ENCODE measurements at regions not wholly inside any gene's neighbourhood (a gene's known extent, or its start where the extent isn't known, plus 50 kb on each side); places are given as distances from the start of the nearest gene placed in this dataset.

DNA sequence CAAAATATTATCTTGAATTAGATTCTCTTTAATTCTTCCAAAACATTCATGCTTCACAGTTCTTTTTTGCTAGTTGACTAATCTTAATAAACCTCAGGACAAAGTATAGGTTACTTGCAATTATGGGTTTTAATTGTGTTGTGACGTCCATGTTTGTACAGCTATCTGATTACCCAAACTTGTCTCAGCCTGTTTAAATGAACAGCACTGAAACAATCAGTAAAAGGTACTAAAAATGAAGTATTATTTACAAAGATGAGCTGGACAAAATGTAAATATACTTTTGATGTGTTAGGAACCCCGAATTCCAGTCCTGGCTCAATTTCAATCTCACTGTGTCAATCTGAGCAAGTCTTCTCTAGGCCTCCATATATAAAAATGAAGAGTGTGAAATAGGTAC is 57.4 kb upstream of the SLC6A14 start:
- TF ChIP-seq POLR2AphosphoS5 (IDR thresholded peaks at IDR 0.05; ENCODE audit: borderline replicate concordance, low read depth, low read length) (no peak), EZH2 (IDR thresholded peaks at IDR 0.05) (no peak), FOXP2 (optimal IDR thresholded peaks at IDR 0.05; ENCODE audit: control extremely low read depth, extremely low read length, insufficient read depth) (no peak)
- Histone ChIP-seq H3K4me3 (no peak overlapping the region), H3K9ac (ENCODE audit: insufficient read length) (no peak overlapping the region), H3K27ac (no peak overlapping the region), H3K36me3 (ENCODE audit: insufficient read depth, low read length) (no peaks in the 10 kb centered on the region), H3K9me3 (ENCODE audit: low read depth, low read length) (no peaks in the 10 kb centered on the region)
- DNase-seq (ENCODE audit: low read depth, low spot score): no peak

GRCh38 chrX:116379854-116380253 is 56.6 kb upstream of the SLC6A14 start:
- H3K9me3 ChIP-seq (ENCODE audit: low read depth, low read length): no peaks in the 10 kb centered on the region
- H3K27ac ChIP-seq: no peak overlapping the region
- DNase-seq (ENCODE audit: low read depth, low spot score): no peak
- no peaks in the 10 kb centered on the region for H3K36me3 ChIP-seq (ENCODE audit: insufficient read depth, low read length)
- no peak for TF ChIP-seq FOXP2 (optimal IDR thresholded peaks at IDR 0.05; ENCODE audit: control extremely low read depth, extremely low read length, insufficient read depth)
- no peak for TF ChIP-seq EZH2 (IDR thresholded peaks at IDR 0.05)
- TF ChIP-seq POLR2AphosphoS5 (IDR thresholded peaks at IDR 0.05; ENCODE audit: borderline replicate concordance, low read depth, low read length): no peak
- H3K9ac ChIP-seq (ENCODE audit: insufficient read length): no peak overlapping the region
- H3K4me3 ChIP-seq: no peak overlapping the region

- no peaks in the 10 kb centered on the region for H3K9me3 ChIP-seq (ENCODE audit: low read depth, low read length)
- no peak overlapping the region for H3K4me3 ChIP-seq
- no peak overlapping the region for H3K27ac ChIP-seq
- no peak overlapping the region for H3K9ac ChIP-seq (ENCODE audit: insufficient read length)
- TF ChIP-seq POLR2AphosphoS5 (IDR thresholded peaks at IDR 0.05; ENCODE audit: borderline replicate concordance, low read depth, low read length): no peak
- TF ChIP-seq EZH2 (IDR thresholded peaks at IDR 0.05): no peak
- TF ChIP-seq FOXP2 (optimal IDR thresholded peaks at IDR 0.05; ENCODE audit: control extremely low read depth, extremely low read length, insufficient read depth): no peak
- no peaks in the 10 kb centered on the region for H3K36me3 ChIP-seq (ENCODE audit: insufficient read depth, low read length)
- DNase-seq (ENCODE audit: low read depth, low spot score): no peak
Observed at GRCh38 chrX:116384406-116384954, 51.9 kb upstream of the SLC6A14 start.
